ENCODE measurements at regions not wholly inside any gene's neighbourhood (a gene's known extent, or its start where the extent isn't known, plus 50 kb on each side); places are given as distances from the start of the nearest gene placed in this dataset.

GRCh38 chr1:58921751-58922150 lies 137.9 kb upstream of the JUN start:
- no peaks in the 10 kb centered on the region for H3K9me3 ChIP-seq
- peaks cover 0 to 14% (median 6%) of the 10 kb centered on the region in 4 donors for H3K4me1 ChIP-seq
- H3K27ac ChIP-seq: peak overlapping the region in 3 of 4 donors; percentile 1 to 70 (median 50)
- WGBS, 2 donors: 81 to 91% methylated on average over 2 of the region's 2 CpGs
- DNase-seq (ENCODE audit: low spot score in 2 of 2): no peak
- no peak for TF ChIP-seq EP300 (IDR thresholded peaks at IDR 0.05)
- TF ChIP-seq, protein P1, sequence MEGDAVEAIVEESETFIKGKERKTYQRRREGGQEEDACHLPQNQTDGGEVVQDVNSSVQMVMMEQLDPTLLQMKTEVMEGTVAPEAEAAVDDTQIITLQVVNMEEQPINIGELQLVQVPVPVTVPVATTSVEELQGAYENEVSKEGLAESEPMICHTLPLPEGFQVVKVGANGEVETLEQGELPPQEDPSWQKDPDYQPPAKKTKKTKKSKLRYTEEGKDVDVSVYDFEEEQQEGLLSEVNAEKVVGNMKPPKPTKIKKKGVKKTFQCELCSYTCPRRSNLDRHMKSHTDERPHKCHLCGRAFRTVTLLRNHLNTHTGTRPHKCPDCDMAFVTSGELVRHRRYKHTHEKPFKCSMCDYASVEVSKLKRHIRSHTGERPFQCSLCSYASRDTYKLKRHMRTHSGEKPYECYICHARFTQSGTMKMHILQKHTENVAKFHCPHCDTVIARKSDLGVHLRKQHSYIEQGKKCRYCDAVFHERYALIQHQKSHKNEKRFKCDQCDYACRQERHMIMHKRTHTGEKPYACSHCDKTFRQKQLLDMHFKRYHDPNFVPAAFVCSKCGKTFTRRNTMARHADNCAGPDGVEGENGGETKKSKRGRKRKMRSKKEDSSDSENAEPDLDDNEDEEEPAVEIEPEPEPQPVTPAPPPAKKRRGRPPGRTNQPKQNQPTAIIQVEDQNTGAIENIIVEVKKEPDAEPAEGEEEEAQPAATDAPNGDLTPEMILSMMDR (IDR thresholded peaks at IDR 0.05): no peak
- TF ChIP-seq POLR2A (IDR thresholded peaks at IDR 0.05): no peak
- no peaks in the 10 kb centered on the region for H3K27me3 ChIP-seq
- H3K4me3 ChIP-seq: no peak overlapping the region
- H3K36me3 ChIP-seq: no peaks in the 10 kb centered on the region

- Histone ChIP-seq H3K36me3 (no peaks in the 10 kb centered on the region), H3K27ac (peak overlapping the region; percentile 1 to 70 (median 35)), H3K9me3 (no peaks in the 10 kb centered on the region), H3K4me3 (no peak overlapping the region), H3K27me3 (no peaks in the 10 kb centered on the region), H3K4me1 (peaks cover 0 to 17% (median 6%) of the 10 kb centered on the region in 4 donors)
- TF ChIP-seq POLR2A (IDR thresholded peaks at IDR 0.05) (no peak), EP300 (IDR thresholded peaks at IDR 0.05) (peak; percentile 53 to 73)
- TF ChIP-seq, protein P1 (IDR thresholded peaks at IDR 0.05): no peak
- DNase-seq (ENCODE audit: low spot score in 2 of 2): peak in 1 of 2 donors; percentile 38
- WGBS, 2 donors: 39 to 48% methylated on average over 13 of the region's 13 CpGs
Observed at GRCh38 chr1:58922302-58923089, 138.6 kb upstream of the JUN start.

DNA sequence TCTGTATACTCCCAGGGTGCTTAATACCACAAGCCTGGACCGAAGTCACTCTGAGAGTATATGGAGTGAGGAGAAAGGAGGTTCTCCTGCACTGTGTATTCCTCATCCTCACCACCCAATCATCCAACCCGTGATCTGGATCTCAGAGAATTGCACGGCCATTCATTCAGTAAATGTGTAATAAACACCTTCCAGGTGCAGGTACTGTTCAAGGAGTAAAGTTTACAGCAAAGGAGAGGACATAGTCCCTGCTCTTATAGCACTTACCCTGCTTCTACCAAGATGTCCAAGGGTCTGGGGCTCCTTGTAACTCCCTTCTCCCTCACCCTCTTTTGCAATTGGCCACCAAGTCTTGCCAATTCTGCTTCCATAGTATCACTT lies 139.2 kb upstream of the JUN start:
- Histone ChIP-seq H3K9me3 (no peaks in the 10 kb centered on the region), H3K27ac (peak overlapping the region in 2 of 4 donors; percentile 50 to 70), H3K4me3 (no peak overlapping the region), H3K4me1 (peaks cover 0 to 17% (median 6%) of the 10 kb centered on the region in 4 donors), H3K27me3 (no peaks in the 10 kb centered on the region), H3K36me3 (no peaks in the 10 kb centered on the region)
- 94 to 95% methylated on average over 3 of the region's 3 CpGs for WGBS, 2 donors
- no peak for DNase-seq (ENCODE audit: low spot score in 2 of 2)
- no peak for TF ChIP-seq POLR2A (IDR thresholded peaks at IDR 0.05)
- TF ChIP-seq, protein P1 (IDR thresholded peaks at IDR 0.05): no peak
- no peak for TF ChIP-seq EP300 (IDR thresholded peaks at IDR 0.05)

DNA sequence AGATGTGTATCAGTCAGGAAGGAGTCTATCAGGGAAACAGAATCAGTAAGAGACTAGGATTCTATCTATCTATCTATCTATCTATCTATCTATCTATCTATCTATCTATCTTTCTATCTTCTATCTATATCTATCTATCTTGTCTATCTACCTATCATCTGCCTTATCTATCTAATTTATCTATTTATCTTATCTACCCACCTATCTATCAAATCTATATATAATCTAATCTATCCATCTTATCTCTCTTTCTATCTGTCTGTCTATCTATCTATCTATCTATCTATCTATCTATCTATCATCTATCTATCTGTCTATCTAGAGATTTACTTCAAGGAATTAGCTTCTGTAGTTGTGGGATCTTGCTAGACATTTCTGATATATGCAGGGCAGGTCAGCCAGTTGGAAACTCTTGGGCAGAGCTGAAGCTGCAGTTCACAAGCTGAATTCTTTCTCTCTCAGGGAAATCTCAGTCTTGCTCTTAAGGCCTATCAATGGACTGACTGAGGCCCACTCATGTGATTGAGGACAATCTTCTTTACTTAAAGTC lies 140.2 kb upstream of the JUN start:
- no peak for DNase-seq (ENCODE audit: low spot score in 2 of 2)
- Histone ChIP-seq H3K9me3 (no peaks in the 10 kb centered on the region), H3K4me3 (no peak overlapping the region), H3K27me3 (no peaks in the 10 kb centered on the region), H3K27ac (no peak overlapping the region), H3K36me3 (no peaks in the 10 kb centered on the region), H3K4me1 (peaks cover 0 to 17% (median 6%) of the 10 kb centered on the region in 4 donors)
- no peak for TF ChIP-seq EP300 (IDR thresholded peaks at IDR 0.05)
- no peak for TF ChIP-seq POLR2A (IDR thresholded peaks at IDR 0.05)
- TF ChIP-seq, protein P1 (IDR thresholded peaks at IDR 0.05): no peak

- Histone ChIP-seq H3K36me3 (no peaks in the 10 kb centered on the region), H3K4me1 (peaks cover 0 to 17% (median 6%) of the 10 kb centered on the region in 4 donors), H3K9me3 (no peaks in the 10 kb centered on the region), H3K27me3 (no peaks in the 10 kb centered on the region), H3K27ac (no peak overlapping the region), H3K4me3 (no peak overlapping the region)
- TF ChIP-seq EP300 (IDR thresholded peaks at IDR 0.05) (no peak), POLR2A (IDR thresholded peaks at IDR 0.05) (no peak)
- TF ChIP-seq, protein P1 (IDR thresholded peaks at IDR 0.05): no peak
- no peak for DNase-seq (ENCODE audit: low spot score in 2 of 2)
- 84 to 89% methylated on average over 4 of the region's 4 CpGs for WGBS, 2 donors
Observed at GRCh38 chr1:58924821-58925220, 141.0 kb upstream of the JUN start.

Measured in tibial nerve (tissue), 4 donors.